ENCODE measurements at regions not wholly inside any gene's neighbourhood (a gene's known extent, or its start where the extent isn't known, plus 50 kb on each side); places are given as distances from the start of the nearest gene placed in this dataset.
"Not testable (repeated sequence)": the region's sequence is repeated elsewhere in the genome, so short reads cannot be mapped to it uniquely, and the experiment has no call there.

- DNase-seq (ENCODE audit: low read depth) = no peak
- no peak for TF ChIP-seq CTCF (IDR thresholded peaks at IDR 0.05; ENCODE audit: insufficient read depth, low read depth, low read length)
- no peak overlapping the region for H3K4me3 ChIP-seq (ENCODE audit: low read depth, low read length)
Observed at GRCh38 chr2:77652499-77652898, 130.3 kb upstream of the LRRTM4 start.

GRCh38 chr2:77664491-77664890 lies 142.3 kb upstream of the LRRTM4 start:
- no peak for DNase-seq (ENCODE audit: low read depth)
- TF ChIP-seq CTCF (IDR thresholded peaks at IDR 0.05; ENCODE audit: insufficient read depth, low read depth, low read length) = no peak
- no peak overlapping the region for H3K4me3 ChIP-seq (ENCODE audit: low read depth, low read length)

- no peak for TF ChIP-seq CTCF (IDR thresholded peaks at IDR 0.05; ENCODE audit: insufficient read depth, low read depth, low read length)
- no peak overlapping the region for H3K4me3 ChIP-seq (ENCODE audit: low read depth, low read length)
- no peak for DNase-seq (ENCODE audit: low read depth)
Observed at GRCh38 chr2:77666251-77666980, 144.2 kb upstream of the LRRTM4 start.

DNA sequence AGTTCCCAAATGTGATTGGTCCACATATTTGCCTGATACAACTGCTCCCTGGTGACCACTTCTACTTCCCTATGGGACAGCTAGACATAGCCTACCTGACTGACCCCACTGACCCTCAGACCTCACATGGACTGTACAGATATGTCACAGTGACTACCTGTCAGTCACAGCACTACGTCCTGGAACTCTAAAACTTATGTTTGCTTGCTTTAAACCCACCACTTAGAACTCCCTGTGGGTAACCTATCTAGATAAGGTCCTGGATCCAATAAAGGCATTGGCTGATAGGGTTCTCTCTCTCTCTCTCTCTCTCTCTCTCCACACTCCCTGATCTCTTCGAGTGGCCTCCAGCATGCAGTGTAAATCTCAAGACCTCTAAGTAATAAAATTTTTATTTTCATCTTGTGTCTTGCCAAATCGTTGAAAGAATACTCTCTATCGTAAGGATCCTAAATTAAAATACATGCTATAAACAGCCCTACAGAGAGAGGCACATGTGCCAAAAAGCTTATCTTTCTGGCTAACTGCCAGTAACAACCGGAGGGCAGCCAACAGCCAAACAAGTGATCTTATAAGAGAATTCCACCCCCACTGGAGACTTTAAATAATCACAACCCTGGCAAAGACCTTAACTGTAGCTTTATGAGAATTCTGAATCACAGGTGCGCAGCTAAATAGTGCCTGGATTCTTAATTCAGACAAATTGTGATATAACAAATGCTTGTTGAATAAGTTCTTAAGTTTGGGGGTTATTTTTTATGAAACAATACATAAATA lies 162.6 kb upstream of the LRRTM4 start:
- not testable (repeated sequence) for H3K4me3 ChIP-seq (ENCODE audit: low read depth, low read length); DNase-seq (ENCODE audit: low read depth)

DNA sequence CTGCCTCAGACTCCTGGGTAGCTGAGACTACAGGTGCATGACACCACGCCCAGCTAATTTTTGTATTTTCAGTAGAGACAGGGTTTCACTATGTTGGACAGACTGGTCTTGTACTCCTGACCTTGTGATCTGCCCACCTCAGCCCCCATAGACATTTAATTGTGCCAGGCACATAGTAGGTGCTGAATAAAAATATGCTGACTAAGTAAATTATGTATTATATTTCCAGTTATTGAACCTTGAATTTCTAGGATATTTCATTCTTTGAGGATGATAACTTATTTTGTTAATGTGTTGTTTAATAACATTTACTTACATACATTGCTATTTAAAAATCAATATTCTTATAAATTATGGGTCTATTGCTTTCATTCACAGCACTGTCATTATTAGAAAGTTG lies 190.4 kb upstream of the LRRTM4 start:
- H3K4me3 ChIP-seq (ENCODE audit: low read depth, low read length) = no peak overlapping the region
- TF ChIP-seq CTCF (IDR thresholded peaks at IDR 0.05; ENCODE audit: insufficient read depth, low read depth, low read length) = no peak
- no peak for DNase-seq (ENCODE audit: low read depth)

DNA sequence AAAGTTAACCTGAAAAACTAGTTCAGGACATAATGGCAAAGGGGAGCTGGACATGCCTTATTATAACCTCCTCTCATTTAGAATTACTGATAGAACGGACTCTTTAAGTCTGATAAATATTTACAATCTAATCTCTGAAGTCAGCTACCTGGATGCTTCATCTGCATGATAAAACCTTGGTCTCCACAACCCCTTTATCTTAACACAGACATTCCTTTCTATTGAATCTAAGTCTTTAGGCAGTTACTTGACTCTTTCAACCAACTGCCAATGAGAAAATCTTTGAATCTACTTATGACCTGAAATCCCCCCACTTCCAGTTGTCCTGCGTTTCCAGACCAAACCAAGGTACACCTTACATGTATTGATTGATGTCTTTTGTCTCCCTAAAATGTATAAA lies 191.2 kb upstream of the LRRTM4 start:
- no peak for TF ChIP-seq CTCF (IDR thresholded peaks at IDR 0.05; ENCODE audit: insufficient read depth, low read depth, low read length)
- DNase-seq (ENCODE audit: low read depth) = no peak
- no peak overlapping the region for H3K4me3 ChIP-seq (ENCODE audit: low read depth, low read length)

DNA sequence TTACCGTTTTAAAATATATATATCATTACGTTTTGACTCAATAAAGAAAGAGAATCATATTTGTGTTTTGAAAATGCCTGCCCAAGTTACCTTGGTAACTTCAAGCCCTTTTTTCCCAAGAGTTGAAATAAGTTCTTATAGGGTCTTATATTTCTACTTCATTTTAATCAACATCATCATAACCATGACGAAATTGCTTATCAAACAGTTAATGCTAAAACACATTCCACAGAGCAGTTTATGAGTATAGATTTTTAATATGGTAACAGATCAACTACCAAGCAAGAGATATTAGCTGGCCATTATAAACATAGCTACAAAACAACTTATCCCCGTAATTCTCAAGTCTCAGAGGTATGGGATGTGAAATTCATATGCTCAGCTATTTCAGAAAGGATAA lies 197.9 kb upstream of the LRRTM4 start:
- H3K4me3 ChIP-seq (ENCODE audit: low read depth, low read length) = no peak overlapping the region
- no peak for DNase-seq (ENCODE audit: low read depth)
- TF ChIP-seq CTCF (IDR thresholded peaks at IDR 0.05; ENCODE audit: insufficient read depth, low read depth, low read length) = no peak

All from fibroblast of villous mesenchyme (primary cell).